AG04449 (cell line): ENCODE measurements at regions not wholly inside any gene's neighbourhood (a gene's known extent, or its start where the extent isn't known, plus 50 kb on each side); places are given as distances from the start of the nearest gene placed in this dataset.
"Not testable (repeated sequence)": the region's sequence is repeated elsewhere in the genome, so short reads cannot be mapped to it uniquely, and the experiment has no call there.

Source experiments
- CTCF ChIA-PET: fragments of 350-600 bp; formaldehyde crosslinking; extraction: SDS; loops from one replicate; lab custom pipeline; 2021; ENCODE audit warnings: antibody characterized with exemption; lab: Yijun Ruan, JAX
- POLR2A ChIA-PET: fragments of 400-600, 350-600 bp; formaldehyde crosslinking; extraction: SDS; loops from one replicate; lab custom pipeline; 2020; ENCODE audit warnings: antibody characterized with exemption, inconsistent platforms; lab: Yijun Ruan, JAX
- DNase-seq: peaks from one replicate; pipeline ENCODE4 v3.0.0-alpha.2; 2010; ENCODE audit warnings: low read depth, low spot score
- H3K4me3 ChIP-seq: 2 replicates; pipeline ENCODE4 v1.5.1; 2011; ENCODE audit warnings: low read depth, mild to moderate bottlenecking, control low read depth, low read length
- CTCF ChIP-seq: IDR thresholded peaks from one replicate; pipeline ENCODE4 v1.5.1; 2011; ENCODE audit warnings: mild to moderate bottlenecking, moderate library complexity, low read length, control low read depth, inconsistent platforms; ENCODE audit not compliant: insufficient read depth; ENCODE audit errors: missing control alignments

DNA sequence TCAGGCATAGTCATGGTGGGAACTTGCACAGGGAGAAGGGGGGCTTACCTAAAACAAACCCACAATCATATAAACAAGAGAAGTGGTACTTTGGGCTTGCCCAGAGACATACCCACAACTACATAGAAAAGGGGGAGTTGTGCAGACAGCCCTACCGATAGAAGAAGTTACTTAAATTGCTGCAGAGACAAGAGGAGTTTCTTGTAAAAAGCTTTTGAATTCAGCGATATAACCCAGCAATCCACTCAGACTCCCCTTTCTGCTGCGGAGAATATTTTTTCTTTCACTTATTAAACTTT lies 164.0 kb upstream of the ETV3 start:
- TF ChIP-seq CTCF: no peak
- DNase-seq: no peak
- ChIA-PET CTCF (no interaction called here), POLR2A (no interaction called here)
- H3K4me3 ChIP-seq: no peak overlapping the region

DNA sequence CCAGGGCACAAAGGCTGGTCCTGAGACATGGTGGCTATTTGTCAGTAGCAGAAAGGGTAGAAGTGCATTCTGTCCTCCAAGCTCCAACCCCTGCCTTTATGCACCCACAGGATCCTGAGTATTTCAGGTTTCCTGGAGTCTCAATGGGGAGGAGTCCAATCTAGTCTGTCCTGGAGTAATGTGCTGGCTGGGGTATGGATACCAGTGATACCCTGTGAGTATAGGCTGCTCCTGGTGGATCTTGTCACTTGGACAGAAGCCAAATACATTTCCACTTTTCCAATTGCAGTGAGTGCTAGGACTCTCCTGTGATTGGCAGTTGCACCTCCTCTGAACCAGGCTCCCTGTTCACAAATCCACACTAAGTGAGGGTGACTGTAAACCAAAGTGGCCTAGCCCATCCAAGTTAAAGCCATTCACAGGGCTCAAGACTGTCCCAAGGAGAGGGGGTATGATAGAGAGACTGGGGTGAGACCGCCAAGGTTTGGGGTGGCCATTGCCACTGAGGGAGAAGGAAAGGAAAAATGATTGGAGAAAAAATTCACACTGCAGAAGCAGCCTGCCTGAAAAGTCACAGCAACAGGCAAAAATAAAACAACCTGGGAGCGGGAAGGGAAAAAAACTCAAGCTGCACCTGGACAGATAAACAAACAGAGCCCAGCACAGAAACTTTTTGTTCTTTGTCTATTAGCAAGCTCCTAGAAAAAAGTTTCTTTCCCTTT lies 163.4 kb upstream of the ETV3 start:
- POLR2A ChIA-PET: no interaction called here
- CTCF ChIA-PET: no interaction called here
- TF ChIP-seq CTCF: no peak

DNA sequence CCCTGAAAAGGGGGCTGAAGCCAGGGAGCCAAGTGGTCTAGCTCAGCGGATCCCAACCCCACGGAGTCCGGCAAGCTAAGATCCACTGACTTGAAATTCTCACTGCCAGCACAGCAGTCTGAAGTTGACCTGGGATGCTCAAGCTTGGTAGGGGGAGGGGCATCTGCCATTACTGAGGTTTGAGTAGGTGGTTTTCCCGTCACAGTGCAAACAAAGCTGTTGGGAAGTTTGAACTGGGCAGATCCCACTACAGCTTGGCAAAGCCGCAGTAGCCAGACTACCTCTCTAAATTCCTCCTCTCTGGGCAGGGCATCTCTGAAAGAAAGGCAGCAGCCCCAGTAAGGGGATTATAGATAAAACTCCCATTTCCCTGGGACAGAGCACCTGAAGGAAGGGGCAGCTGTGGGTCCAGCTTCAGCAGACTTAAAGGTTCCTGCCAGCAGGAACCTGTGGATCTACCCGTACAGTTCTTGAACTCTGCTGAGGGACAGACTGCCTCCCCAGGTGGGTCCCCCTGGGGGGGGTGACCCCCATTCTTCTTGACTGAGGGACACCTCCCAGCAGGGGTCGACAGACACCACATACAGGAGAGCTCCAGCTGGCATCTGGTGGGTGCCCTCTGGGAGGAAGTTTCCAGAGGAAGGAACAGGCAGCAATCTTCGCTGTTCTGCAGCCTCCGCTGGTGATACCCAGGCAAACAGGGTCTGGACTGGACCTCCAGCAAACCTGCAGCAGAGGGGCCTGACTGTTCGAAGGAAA lies 156.4 kb upstream of the ETV3 start:
- DNase-seq, H3K4me3 ChIP-seq, POLR2A ChIA-PET: not testable (repeated sequence)
- CTCF ChIA-PET: interaction anchor here (1.2 kb wide), 1 partner anchor 396 kb away, joined by 3 read pairs; no protein-coding TSS in a partner anchor

More for the DNA sequence above, 163.4 kb upstream of the ETV3 start:
- DNase-seq: no peak
- no peak overlapping the region for H3K4me3 ChIP-seq

DNA sequence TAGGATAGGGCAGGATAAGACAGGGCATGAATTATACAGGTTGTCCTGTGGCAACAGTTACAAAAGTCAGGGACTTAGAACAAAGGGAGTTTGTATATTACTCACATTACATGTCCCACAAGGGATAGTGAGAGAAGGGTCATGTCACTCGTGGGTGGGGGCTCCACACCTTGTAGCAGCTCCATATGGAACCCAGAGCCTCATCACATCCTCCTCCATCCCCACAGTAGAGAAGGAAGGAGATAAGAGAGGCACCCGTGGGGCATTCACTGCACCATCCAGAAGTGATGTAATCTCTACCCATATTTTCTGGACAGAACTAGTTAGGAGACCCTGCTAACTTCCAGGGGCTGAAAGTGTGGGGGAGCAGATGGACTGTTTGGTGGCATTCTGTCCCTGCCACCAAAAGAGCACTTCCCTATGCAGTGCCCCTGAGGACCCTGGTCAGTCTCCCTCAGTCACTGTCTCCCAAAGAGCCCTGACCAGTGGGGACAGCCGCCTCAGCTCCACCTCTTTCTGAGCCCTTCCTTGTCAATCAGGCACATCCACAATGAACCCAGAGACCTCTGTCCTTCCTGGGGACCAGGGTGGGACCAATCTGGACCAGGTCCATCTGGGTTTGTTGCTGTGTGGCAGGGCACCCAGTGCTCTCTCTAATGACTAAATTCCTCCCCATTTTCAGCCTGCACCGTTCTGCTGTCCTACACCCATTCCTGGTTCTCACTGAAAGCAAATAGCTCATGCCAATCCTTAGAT lies 154.8 kb upstream of the ETV3 start:
- DNase-seq: no peak
- POLR2A ChIA-PET: no interaction called here
- no peak overlapping the region for H3K4me3 ChIP-seq
- TF ChIP-seq CTCF: no peak
- CTCF ChIA-PET: no interaction called here

DNA sequence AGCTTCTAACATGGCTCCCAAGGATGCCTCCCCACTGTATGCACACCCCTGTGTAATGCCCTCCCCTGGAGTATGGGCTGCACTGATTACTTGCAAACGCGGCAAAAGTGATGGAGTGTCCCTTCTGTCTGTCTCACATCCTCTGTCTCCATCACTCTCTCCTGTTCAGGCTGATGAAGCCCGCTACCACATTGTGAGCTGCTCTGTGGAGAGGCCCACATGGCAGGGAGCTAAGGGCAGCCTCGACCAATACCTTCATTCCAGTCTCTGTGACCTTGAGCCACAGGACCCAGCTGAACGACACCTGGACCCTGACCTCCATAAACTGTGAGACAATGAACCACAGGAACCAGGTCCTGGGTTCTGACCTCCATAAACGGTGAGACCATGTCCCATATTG lies 154.1 kb upstream of the ETV3 start:
- DNase-seq: no peak
- no peak for TF ChIP-seq CTCF
- POLR2A ChIA-PET: no interaction called here
- no peak overlapping the region for H3K4me3 ChIP-seq
- CTCF ChIA-PET: no interaction called here

GRCh38 chr1:157291083-157291482 lies 152.9 kb upstream of the ETV3 start:
- no peak overlapping the region for H3K4me3 ChIP-seq
- CTCF ChIA-PET: no interaction called here
- POLR2A ChIA-PET: no interaction called here
- DNase-seq: no peak
- no peak for TF ChIP-seq CTCF
